ENCODE measurements at regions not wholly inside any gene's neighbourhood (a gene's known extent, or its start where the extent isn't known, plus 50 kb on each side); places are given as distances from the start of the nearest gene placed in this dataset.

GRCh38 chr9:30845136-30845535, 1539.3 kb upstream of the ACO1 start:
- no peaks in the 10 kb centered on the region for H3K9me3 Mint-ChIP-seq
- no peaks in the 10 kb centered on the region for H3K36me3 ChIP-seq (ENCODE audit: control insufficient read depth, insufficient read depth, low read length)
- no peaks in the 10 kb centered on the region for H3K27me3 Mint-ChIP-seq (ENCODE audit: insufficient read depth)
- DNase-seq, result no peak
- H3K9me3 ChIP-seq (ENCODE audit: control insufficient read depth, low read length), result no peaks in the 10 kb centered on the region
- no peaks in the 10 kb centered on the region for H3K4me1 Mint-ChIP-seq
- no peak overlapping the region for H3K9ac ChIP-seq (ENCODE audit: extremely low read depth, low read length, poor library complexity, severe bottlenecking)
- H3K27ac ChIP-seq (ENCODE audit: low read depth, low read length), result no peak overlapping the region
- no peak overlapping the region for H3K27ac Mint-ChIP-seq
- 89 to 100% methylated on average over 1 of the region's 1 CpG for WGBS, 2 experiments (ENCODE audit: insufficient coverage in 1 of 2, insufficient read length in 1 of 2)
- TF ChIP-seq, protein P1, sequence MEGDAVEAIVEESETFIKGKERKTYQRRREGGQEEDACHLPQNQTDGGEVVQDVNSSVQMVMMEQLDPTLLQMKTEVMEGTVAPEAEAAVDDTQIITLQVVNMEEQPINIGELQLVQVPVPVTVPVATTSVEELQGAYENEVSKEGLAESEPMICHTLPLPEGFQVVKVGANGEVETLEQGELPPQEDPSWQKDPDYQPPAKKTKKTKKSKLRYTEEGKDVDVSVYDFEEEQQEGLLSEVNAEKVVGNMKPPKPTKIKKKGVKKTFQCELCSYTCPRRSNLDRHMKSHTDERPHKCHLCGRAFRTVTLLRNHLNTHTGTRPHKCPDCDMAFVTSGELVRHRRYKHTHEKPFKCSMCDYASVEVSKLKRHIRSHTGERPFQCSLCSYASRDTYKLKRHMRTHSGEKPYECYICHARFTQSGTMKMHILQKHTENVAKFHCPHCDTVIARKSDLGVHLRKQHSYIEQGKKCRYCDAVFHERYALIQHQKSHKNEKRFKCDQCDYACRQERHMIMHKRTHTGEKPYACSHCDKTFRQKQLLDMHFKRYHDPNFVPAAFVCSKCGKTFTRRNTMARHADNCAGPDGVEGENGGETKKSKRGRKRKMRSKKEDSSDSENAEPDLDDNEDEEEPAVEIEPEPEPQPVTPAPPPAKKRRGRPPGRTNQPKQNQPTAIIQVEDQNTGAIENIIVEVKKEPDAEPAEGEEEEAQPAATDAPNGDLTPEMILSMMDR (conservative IDR thresholded peaks at IDR 0.05), result no peak
- H3K4me1 ChIP-seq (ENCODE audit: control insufficient read depth, insufficient read depth, low read length), result no peaks in the 10 kb centered on the region
- H3K36me3 Mint-ChIP-seq (ENCODE audit: low read depth), result no peaks in the 10 kb centered on the region
- no peaks in the 10 kb centered on the region for H3K27me3 ChIP-seq (ENCODE audit: control insufficient read depth, insufficient read depth, low read length, poor library complexity, severe bottlenecking)
- H3K4me3 ChIP-seq (ENCODE audit: low read length), result no peak overlapping the region
- H3K4me3 Mint-ChIP-seq, result no peak overlapping the region

DNA sequence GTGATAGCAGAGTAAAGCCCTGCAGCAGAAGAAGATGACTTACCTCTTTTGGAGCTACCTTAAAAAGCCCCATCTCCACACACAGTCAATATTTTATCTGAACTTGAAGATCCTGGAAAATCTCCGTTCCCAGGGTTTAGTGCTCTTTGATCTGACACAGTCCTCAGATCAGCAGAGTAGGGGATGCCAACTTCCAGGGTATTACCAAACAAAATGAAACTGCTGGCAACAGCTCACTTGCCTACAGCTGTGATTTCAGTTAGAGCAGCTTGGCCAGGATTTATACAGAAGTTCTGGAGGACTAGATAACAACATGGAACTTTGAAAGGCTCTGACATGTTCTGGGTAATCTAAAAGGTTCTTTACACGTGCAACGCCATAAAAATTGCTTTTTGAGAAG, 1537.8 kb upstream of the ACO1 start:
- Histone ChIP-seq H3K36me3 (ENCODE audit: control insufficient read depth, insufficient read depth, low read length) (no peaks in the 10 kb centered on the region), H3K4me1 (ENCODE audit: control insufficient read depth, insufficient read depth, low read length) (no peaks in the 10 kb centered on the region), H3K9ac (ENCODE audit: extremely low read depth, low read length, poor library complexity, severe bottlenecking) (no peak overlapping the region), H3K9me3 (ENCODE audit: control insufficient read depth, low read length) (peaks cover 4% of the 10 kb centered on the region), H3K4me3 (ENCODE audit: low read length) (no peak overlapping the region), H3K27me3 (ENCODE audit: control insufficient read depth, insufficient read depth, low read length, poor library complexity, severe bottlenecking) (no peaks in the 10 kb centered on the region), H3K27ac (ENCODE audit: low read depth, low read length) (no peak overlapping the region)
- Mint-ChIP-seq H3K27me3 (ENCODE audit: insufficient read depth) (no peaks in the 10 kb centered on the region), H3K4me3 (no peak overlapping the region), H3K27ac (no peak overlapping the region), H3K36me3 (ENCODE audit: low read depth) (peaks cover 2% of the 10 kb centered on the region), H3K9me3 (peaks cover 4% of the 10 kb centered on the region), H3K4me1 (no peaks in the 10 kb centered on the region)
- no peak for DNase-seq
- TF ChIP-seq, protein P1 (conservative IDR thresholded peaks at IDR 0.05), result no peak
- 90 to 93% methylated on average over 1 to 3 of the region's 3 CpGs for WGBS, 2 experiments (ENCODE audit: insufficient coverage in 1 of 2, insufficient read length in 1 of 2)

DNA sequence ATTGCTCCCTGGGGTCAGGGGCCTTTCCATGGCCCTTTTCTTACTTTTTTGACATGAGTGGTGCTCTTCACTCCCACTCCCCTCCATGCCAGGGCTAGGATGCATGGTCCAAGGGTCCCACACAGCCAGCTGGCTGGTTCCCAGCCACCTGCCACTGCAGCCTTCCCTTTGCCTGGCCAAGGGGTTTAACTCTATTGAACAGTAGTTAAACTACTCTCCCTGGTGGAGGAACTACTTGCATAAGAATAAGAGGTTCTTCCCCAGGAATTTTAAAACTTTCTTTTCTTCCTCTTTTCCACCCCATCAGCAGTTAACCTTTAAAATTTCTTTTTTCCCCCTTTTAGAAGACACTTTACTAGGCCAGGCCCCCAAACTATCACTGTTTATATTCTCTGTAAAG, 1532.8 kb upstream of the ACO1 start:
- Histone ChIP-seq H3K4me1 (ENCODE audit: control insufficient read depth, insufficient read depth, low read length) (no peaks in the 10 kb centered on the region), H3K36me3 (ENCODE audit: control insufficient read depth, insufficient read depth, low read length) (no peaks in the 10 kb centered on the region), H3K9ac (ENCODE audit: extremely low read depth, low read length, poor library complexity, severe bottlenecking) (no peak overlapping the region), H3K9me3 (ENCODE audit: control insufficient read depth, low read length) (peaks cover 4% of the 10 kb centered on the region), H3K27me3 (ENCODE audit: control insufficient read depth, insufficient read depth, low read length, poor library complexity, severe bottlenecking) (no peaks in the 10 kb centered on the region), H3K27ac (ENCODE audit: low read depth, low read length) (no peak overlapping the region), H3K4me3 (ENCODE audit: low read length) (no peak overlapping the region)
- H3K4me3 Mint-ChIP-seq, result no peak overlapping the region
- H3K27ac Mint-ChIP-seq, result no peak overlapping the region
- H3K9me3 Mint-ChIP-seq, result peaks cover 4% of the 10 kb centered on the region
- no peaks in the 10 kb centered on the region for H3K4me1 Mint-ChIP-seq
- DNase-seq, result no peak
- TF ChIP-seq, protein P1 (conservative IDR thresholded peaks at IDR 0.05), result no peak
- no peaks in the 10 kb centered on the region for H3K27me3 Mint-ChIP-seq (ENCODE audit: insufficient read depth)
- peaks cover 2% of the 10 kb centered on the region for H3K36me3 Mint-ChIP-seq (ENCODE audit: low read depth)
